ENCODE measurements at regions not wholly inside any gene's neighbourhood (a gene's known extent, or its start where the extent isn't known, plus 50 kb on each side); places are given as distances from the start of the nearest gene placed in this dataset.
"Not testable (repeated sequence)": the region's sequence is repeated elsewhere in the genome, so short reads cannot be mapped to it uniquely, and the experiment has no call there.

- DNase-seq (ENCODE audit: low spot score): no peak
Observed at GRCh38 chr4:127224556-127224955, 408.2 kb upstream of the INTU start.

- DNase-seq (ENCODE audit: low spot score): no peak
Observed at GRCh38 chr4:127229855-127230608, 402.7 kb upstream of the INTU start.

- DNase-seq (ENCODE audit: low spot score): peak; percentile 53
Observed at GRCh38 chr4:127236889-127237288, 395.9 kb upstream of the INTU start.

- DNase-seq (ENCODE audit: low spot score): no peak
Observed at GRCh38 chr4:127237581-127237980, 395.2 kb upstream of the INTU start.

GRCh38 chr4:127238956-127239475 is 393.7 kb upstream of the INTU start:
- no peak for DNase-seq (ENCODE audit: low spot score)

- DNase-seq (ENCODE audit: low spot score): no peak
Observed at GRCh38 chr4:127239902-127240763, 392.6 kb upstream of the INTU start.

- DNase-seq (ENCODE audit: low spot score): peak; percentile 6
Observed at GRCh38 chr4:127240764-127241105, 392.0 kb upstream of the INTU start.

GRCh38 chr4:127244515-127244914 is 388.2 kb upstream of the INTU start:
- no peak for DNase-seq (ENCODE audit: low spot score)

GRCh38 chr4:127246963-127247952 is 385.5 kb upstream of the INTU start:
- no peak for DNase-seq (ENCODE audit: low spot score)

GRCh38 chr4:127249066-127249766 is 383.5 kb upstream of the INTU start:
- peak; percentile 30 for DNase-seq (ENCODE audit: low spot score)

- no peak for DNase-seq (ENCODE audit: low spot score)
Observed at GRCh38 chr4:127249767-127250108, 383.0 kb upstream of the INTU start.

GRCh38 chr4:127250577-127250976 is 382.2 kb upstream of the INTU start:
- no peak for DNase-seq (ENCODE audit: low spot score)

GRCh38 chr4:127251423-127251822 is 381.3 kb upstream of the INTU start:
- DNase-seq (ENCODE audit: low spot score): peak; percentile 55

GRCh38 chr4:127256500-127256899 is 376.3 kb upstream of the INTU start:
- no peak for DNase-seq (ENCODE audit: low spot score)

GRCh38 chr4:127261476-127261875 is 371.3 kb upstream of the INTU start:
- no peak for DNase-seq (ENCODE audit: low spot score)

GRCh38 chr4:127268367-127268766 is 364.4 kb upstream of the INTU start:
- no peak for DNase-seq (ENCODE audit: low spot score)

GRCh38 chr4:127277023-127277422 is 355.7 kb upstream of the INTU start:
- DNase-seq (ENCODE audit: low spot score): not testable (repeated sequence)

GRCh38 chr4:127284236-127284635 is 348.5 kb upstream of the INTU start:
- peak; percentile 9 for DNase-seq (ENCODE audit: low spot score)

GRCh38 chr4:127291316-127291715 is 341.4 kb upstream of the INTU start:
- DNase-seq (ENCODE audit: low spot score): no peak

- no peak for DNase-seq (ENCODE audit: low spot score)
Observed at GRCh38 chr4:127293496-127293895, 339.3 kb upstream of the INTU start.

GRCh38 chr4:127304356-127304755 is 328.4 kb upstream of the INTU start:
- peak; percentile 77 for DNase-seq (ENCODE audit: low spot score)

Measured in AG08395 (cell line).